Naive B cell (primary cell): ENCODE measurements at regions not wholly inside any gene's neighbourhood (a gene's known extent, or its start where the extent isn't known, plus 50 kb on each side); places are given as distances from the start of the nearest gene placed in this dataset.
A peak's percentile ranks its signal among the peaks of the same experiment; 100 is the strongest.

Experiments used
- ATAC-seq, 2 donors: fragments of 150-1000 bp; cut with Tn5 transposase; 2 replicates each; pipeline ENCODE4 v1.10.0; 2021; ENCODE audit warnings: low read depth in 2 of 2, mild to moderate bottlenecking in 2 of 2, moderate library complexity in 2 of 2
- DNase-seq: peaks from one replicate; pipeline ENCODE4 v3.0.0; 2022
- H3K27ac Mint-ChIP-seq, 6 donors: one replicate each; pipeline ENCODE4 v1.8.0; 2020 to 2022; ENCODE audit warnings: mild to moderate bottlenecking in 6 of 6, mixed read lengths in 6 of 6, moderate library complexity in 5 of 6, inconsistent platforms in 2 of 6
- H3K27me3 Mint-ChIP-seq, 3 donors: one replicate each; pipeline ENCODE4 v1.8.0; 2021 to 2022; ENCODE audit warnings: mixed read lengths in 3 of 3, mild to moderate bottlenecking in 1 of 3
- H3K36me3 Mint-ChIP-seq, 2 donors: one replicate each; pipeline ENCODE4 v1.8.0; 2020 to 2022; ENCODE audit warnings: mixed read lengths in 2 of 2, inconsistent platforms in 1 of 2, mild to moderate bottlenecking in 1 of 2
- H3K4me1 Mint-ChIP-seq, 3 donors: one replicate each; pipeline ENCODE4 v1.8.0; 2020 to 2022; ENCODE audit warnings: mixed read lengths in 3 of 3, inconsistent platforms in 1 of 3, mild to moderate bottlenecking in 1 of 3, moderate library complexity in 1 of 3
- H3K4me3 Mint-ChIP-seq, 8 donors: one replicate each; pipeline ENCODE4 v1.8.0; 2020 to 2022; ENCODE audit warnings: mild to moderate bottlenecking in 8 of 8, mixed read lengths in 8 of 8, moderate library complexity in 8 of 8, inconsistent platforms in 2 of 8
- H3K9me3 Mint-ChIP-seq, 7 donors: one replicate each; pipeline ENCODE4 v1.8.0; 2020 to 2022; ENCODE audit warnings: mixed read lengths in 7 of 7, mild to moderate bottlenecking in 5 of 7, inconsistent platforms in 2 of 7, moderate library complexity in 1 of 7

GRCh38 chr10:29794776-29795611 lies 160.2 kb upstream of the SVIL start:
- Mint-ChIP-seq H3K4me3 (no peak overlapping the region), H3K27ac (no peak overlapping the region), H3K4me1 (no peaks in the 10 kb centered on the region), H3K27me3 (peaks cover 0 to 6% (median 4%) of the 10 kb centered on the region in 3 donors), H3K36me3 (no peaks in the 10 kb centered on the region), H3K9me3 (peaks cover 0 to 4% (median 2%) of the 10 kb centered on the region in 7 donors)
- DNase-seq (no peak), ATAC-seq (no peak)

- ATAC-seq (no peak), DNase-seq (no peak)
- H3K27me3 Mint-ChIP-seq: peaks cover 0 to 6% (median 2%) of the 10 kb centered on the region in 3 donors
- H3K4me1 Mint-ChIP-seq: no peaks in the 10 kb centered on the region
- H3K9me3 Mint-ChIP-seq: peaks cover 0 to 18% (median 10%) of the 10 kb centered on the region in 7 donors
- H3K36me3 Mint-ChIP-seq: no peaks in the 10 kb centered on the region
- H3K27ac Mint-ChIP-seq: no peak overlapping the region
- H3K4me3 Mint-ChIP-seq: no peak overlapping the region
Measured at GRCh38 chr10:29791773-29792172, 157.0 kb upstream of the SVIL start.

- Mint-ChIP-seq H3K27me3 (no peaks in the 10 kb centered on the region), H3K9me3 (peaks cover 0 to 18% (median 10%) of the 10 kb centered on the region in 7 donors), H3K36me3 (no peaks in the 10 kb centered on the region), H3K27ac (no peak overlapping the region), H3K4me3 (no peak overlapping the region), H3K4me1 (no peaks in the 10 kb centered on the region)
- DNase-seq (no peak), ATAC-seq (no peak)
Measured at GRCh38 chr10:29790207-29790606, 155.4 kb upstream of the SVIL start.

GRCh38 chr10:29788113-29788512 lies 153.3 kb upstream of the SVIL start:
- H3K27me3 Mint-ChIP-seq: peaks cover 0 to 4% (median 4%) of the 10 kb centered on the region in 3 donors
- DNase-seq (no peak), ATAC-seq (no peak)
- no peaks in the 10 kb centered on the region for H3K4me1 Mint-ChIP-seq
- no peaks in the 10 kb centered on the region for H3K36me3 Mint-ChIP-seq
- H3K9me3 Mint-ChIP-seq: peaks cover 0 to 18% (median 10%) of the 10 kb centered on the region in 7 donors
- no peak overlapping the region for H3K4me3 Mint-ChIP-seq
- H3K27ac Mint-ChIP-seq: no peak overlapping the region

- ATAC-seq (no peak), DNase-seq (no peak)
- no peaks in the 10 kb centered on the region for H3K36me3 Mint-ChIP-seq
- H3K4me3 Mint-ChIP-seq: no peak overlapping the region
- peaks cover 0 to 18% (median 10%) of the 10 kb centered on the region in 7 donors for H3K9me3 Mint-ChIP-seq
- H3K4me1 Mint-ChIP-seq: no peaks in the 10 kb centered on the region
- peaks cover 0 to 12% (median 6%) of the 10 kb centered on the region in 3 donors for H3K27me3 Mint-ChIP-seq
- peak overlapping the region in 1 of 6 donors; percentile 54 for H3K27ac Mint-ChIP-seq
Measured at GRCh38 chr10:29785701-29786100, 150.9 kb upstream of the SVIL start.

GRCh38 chr10:29784175-29784773 lies 149.5 kb upstream of the SVIL start:
- no peaks in the 10 kb centered on the region for H3K36me3 Mint-ChIP-seq
- H3K27me3 Mint-ChIP-seq: peaks cover 0 to 17% (median 6%) of the 10 kb centered on the region in 3 donors
- H3K9me3 Mint-ChIP-seq: peaks cover 0 to 18% (median 10%) of the 10 kb centered on the region in 7 donors
- DNase-seq: no peak
- H3K4me1 Mint-ChIP-seq: no peaks in the 10 kb centered on the region
- H3K27ac Mint-ChIP-seq: no peak overlapping the region
- no peak for ATAC-seq
- no peak overlapping the region for H3K4me3 Mint-ChIP-seq

GRCh38 chr10:29783201-29783947 lies 148.6 kb upstream of the SVIL start:
- ATAC-seq (no peak), DNase-seq (no peak)
- Mint-ChIP-seq H3K27ac (no peak overlapping the region), H3K4me3 (no peak overlapping the region), H3K4me1 (no peaks in the 10 kb centered on the region), H3K36me3 (no peaks in the 10 kb centered on the region), H3K9me3 (peaks cover 0 to 15% (median 7%) of the 10 kb centered on the region in 7 donors), H3K27me3 (peaks cover 3 to 21% (median 6%) of the 10 kb centered on the region in 3 donors)

GRCh38 chr10:29780639-29781038 lies 145.9 kb upstream of the SVIL start:
- Mint-ChIP-seq H3K9me3 (peaks cover 0 to 2% (median 0%) of the 10 kb centered on the region in 7 donors), H3K27ac (no peak overlapping the region), H3K36me3 (no peaks in the 10 kb centered on the region), H3K4me1 (no peaks in the 10 kb centered on the region), H3K4me3 (no peak overlapping the region), H3K27me3 (peaks cover 6 to 32% (median 8%) of the 10 kb centered on the region in 3 donors)
- DNase-seq: no peak
- no peak for ATAC-seq

GRCh38 chr10:29780096-29780495 lies 145.3 kb upstream of the SVIL start:
- H3K9me3 Mint-ChIP-seq: peaks cover 0 to 2% (median 0%) of the 10 kb centered on the region in 7 donors
- H3K27ac Mint-ChIP-seq: no peak overlapping the region
- H3K36me3 Mint-ChIP-seq: no peaks in the 10 kb centered on the region
- peaks cover 6 to 33% (median 8%) of the 10 kb centered on the region in 3 donors for H3K27me3 Mint-ChIP-seq
- H3K4me1 Mint-ChIP-seq: no peaks in the 10 kb centered on the region
- DNase-seq (no peak), ATAC-seq (no peak)
- H3K4me3 Mint-ChIP-seq: no peak overlapping the region

- no peak for ATAC-seq
- H3K4me3 Mint-ChIP-seq: no peak overlapping the region
- H3K36me3 Mint-ChIP-seq: peaks cover 0 to 8% of the 10 kb centered on the region in 2 donors
- no peak for DNase-seq
- peaks cover 0 to 13% (median 6%) of the 10 kb centered on the region in 7 donors for H3K9me3 Mint-ChIP-seq
- H3K4me1 Mint-ChIP-seq: peaks cover 7 to 12% (median 11%) of the 10 kb centered on the region in 3 donors
- peaks cover 0 to 27% (median 8%) of the 10 kb centered on the region in 3 donors for H3K27me3 Mint-ChIP-seq
- no peak overlapping the region for H3K27ac Mint-ChIP-seq
Measured at GRCh38 chr10:29776246-29776645, 141.5 kb upstream of the SVIL start.

- peaks cover 0 to 8% of the 10 kb centered on the region in 2 donors for H3K36me3 Mint-ChIP-seq
- peaks cover 0 to 17% (median 8%) of the 10 kb centered on the region in 3 donors for H3K27me3 Mint-ChIP-seq
- no peak overlapping the region for H3K27ac Mint-ChIP-seq
- peaks cover 0 to 13% (median 8%) of the 10 kb centered on the region in 7 donors for H3K9me3 Mint-ChIP-seq
- no peak overlapping the region for H3K4me3 Mint-ChIP-seq
- peaks cover 7 to 12% (median 11%) of the 10 kb centered on the region in 3 donors for H3K4me1 Mint-ChIP-seq
- DNase-seq (no peak), ATAC-seq (no peak)
Measured at GRCh38 chr10:29774475-29774874, 139.7 kb upstream of the SVIL start.

GRCh38 chr10:29773675-29774091 lies 138.9 kb upstream of the SVIL start:
- Mint-ChIP-seq H3K36me3 (peaks cover 0 to 8% of the 10 kb centered on the region in 2 donors), H3K27me3 (peaks cover 0 to 15% (median 8%) of the 10 kb centered on the region in 3 donors), H3K4me1 (peaks cover 7 to 12% (median 11%) of the 10 kb centered on the region in 3 donors), H3K4me3 (no peak overlapping the region), H3K27ac (no peak overlapping the region), H3K9me3 (peaks cover 0 to 13% (median 8%) of the 10 kb centered on the region in 7 donors)
- ATAC-seq (no peak), DNase-seq (no peak)

- peaks cover 0 to 8% of the 10 kb centered on the region in 2 donors for H3K36me3 Mint-ChIP-seq
- DNase-seq (no peak), ATAC-seq (no peak)
- peaks cover 0 to 5% (median 2%) of the 10 kb centered on the region in 3 donors for H3K27me3 Mint-ChIP-seq
- H3K4me1 Mint-ChIP-seq: peaks cover 7 to 12% (median 11%) of the 10 kb centered on the region in 3 donors
- H3K9me3 Mint-ChIP-seq: peaks cover 0 to 13% (median 8%) of the 10 kb centered on the region in 7 donors
- peak overlapping the region in 3 of 6 donors; percentile 12 to 73 (median 68) for H3K27ac Mint-ChIP-seq
- peak overlapping the region in 1 of 8 donors; percentile 43 for H3K4me3 Mint-ChIP-seq
Measured at GRCh38 chr10:29772403-29772802, 137.6 kb upstream of the SVIL start.
